Peyer's patch (tissue), 4 donors: ENCODE measurements at regions not wholly inside any gene's neighbourhood (a gene's known extent, or its start where the extent isn't known, plus 50 kb on each side); places are given as distances from the start of the nearest gene placed in this dataset.

Source experiments
- DNase-seq, 3 donors: peaks; one replicate each; pipeline ENCODE4 v3.0.0-alpha.2; 2017 to 2019
- H3K27ac ChIP-seq, 4 donors: fragments of 200-600 bp; sonication (generic); one replicate each; pipeline ENCODE4 v1.5.1; 2016 to 2019
- H3K27me3 ChIP-seq, 2 donors: fragments of 200-600 bp; sonication (generic); one replicate each; pipeline ENCODE4 v1.5.1; 2019
- H3K36me3 ChIP-seq, 3 donors: fragments of 200-600 bp; sonication (generic); one replicate each; pipeline ENCODE4 v1.5.1; 2016 to 2019
- H3K4me1 ChIP-seq, 4 donors: fragments of 200-600 bp; sonication (generic); one replicate each; pipeline ENCODE4 v1.5.1; 2016 to 2019
- H3K4me3 ChIP-seq, 4 donors: fragments of 200-600 bp; sonication (generic); 1 replicate in 3 of 4; 2 replicates in 1 of 4; pipeline ENCODE4 v1.5.1; 2016 to 2019; ENCODE audit warnings: mild to moderate bottlenecking in 1 of 4
- H3K9me3 ChIP-seq, 4 donors: fragments of 200-600 bp; sonication (generic); one replicate each; pipeline ENCODE4 v1.5.1; 2016 to 2019; ENCODE audit warnings: mild to moderate bottlenecking in 1 of 4
- POLR2A ChIP-seq, 2 donors: fragments of 450-650 bp; IDR thresholded peaks; one replicate each; pipeline ENCODE4 v1.5.1; 2017; ENCODE audit warnings: antibody characterized with exemption in 2 of 2, mild to moderate bottlenecking in 2 of 2, moderate library complexity in 2 of 2
- TF ChIP-seq, protein P1 (sequence below), 6 experiments: fragments of 450-650 bp in 4 of 6; fragments of 200-600 bp in 2 of 6; sonication (generic) in 1 of 6; IDR thresholded peaks; one replicate each; pipeline ENCODE4 v1.5.1; 2017 to 2019; ENCODE audit warnings: antibody characterized with exemption in 6 of 6, mild to moderate bottlenecking in 3 of 6, moderate library complexity in 1 of 6

DNA sequence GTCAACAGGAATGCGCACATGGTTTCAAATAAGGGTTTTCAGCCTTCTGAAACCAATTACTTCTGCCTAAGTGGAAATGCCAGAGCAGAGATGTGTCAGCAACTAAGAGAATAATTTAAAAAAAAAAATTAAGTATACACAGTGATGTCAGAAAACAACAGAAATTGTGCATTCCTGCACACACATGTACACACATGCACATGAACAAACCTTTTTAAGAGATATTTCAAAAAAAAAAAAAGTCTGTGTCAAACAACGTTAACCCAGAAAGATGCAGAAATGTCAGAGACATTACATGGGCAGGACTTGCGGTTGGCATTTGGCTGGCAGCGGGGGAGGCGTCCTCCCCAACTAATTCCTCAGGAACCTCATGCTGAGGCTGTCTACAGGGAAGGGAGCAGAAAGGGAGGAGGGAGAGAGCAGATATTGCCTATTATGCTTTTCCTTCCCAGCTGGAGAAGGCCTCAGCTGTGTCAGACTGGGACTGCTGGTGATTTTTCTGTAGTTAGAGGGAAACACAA, 536.9 kb upstream of the WWC1 start:
- Histone ChIP-seq H3K36me3 (no peaks in the 10 kb centered on the region), H3K4me3 (no peak overlapping the region), H3K9me3 (no peaks in the 10 kb centered on the region), H3K27ac (no peak overlapping the region), H3K27me3 (no peaks in the 10 kb centered on the region), H3K4me1 (no peaks in the 10 kb centered on the region)
- no peak for TF ChIP-seq POLR2A (IDR thresholded peaks at IDR 0.05)
- TF ChIP-seq, protein P1, sequence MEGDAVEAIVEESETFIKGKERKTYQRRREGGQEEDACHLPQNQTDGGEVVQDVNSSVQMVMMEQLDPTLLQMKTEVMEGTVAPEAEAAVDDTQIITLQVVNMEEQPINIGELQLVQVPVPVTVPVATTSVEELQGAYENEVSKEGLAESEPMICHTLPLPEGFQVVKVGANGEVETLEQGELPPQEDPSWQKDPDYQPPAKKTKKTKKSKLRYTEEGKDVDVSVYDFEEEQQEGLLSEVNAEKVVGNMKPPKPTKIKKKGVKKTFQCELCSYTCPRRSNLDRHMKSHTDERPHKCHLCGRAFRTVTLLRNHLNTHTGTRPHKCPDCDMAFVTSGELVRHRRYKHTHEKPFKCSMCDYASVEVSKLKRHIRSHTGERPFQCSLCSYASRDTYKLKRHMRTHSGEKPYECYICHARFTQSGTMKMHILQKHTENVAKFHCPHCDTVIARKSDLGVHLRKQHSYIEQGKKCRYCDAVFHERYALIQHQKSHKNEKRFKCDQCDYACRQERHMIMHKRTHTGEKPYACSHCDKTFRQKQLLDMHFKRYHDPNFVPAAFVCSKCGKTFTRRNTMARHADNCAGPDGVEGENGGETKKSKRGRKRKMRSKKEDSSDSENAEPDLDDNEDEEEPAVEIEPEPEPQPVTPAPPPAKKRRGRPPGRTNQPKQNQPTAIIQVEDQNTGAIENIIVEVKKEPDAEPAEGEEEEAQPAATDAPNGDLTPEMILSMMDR (IDR thresholded peaks at IDR 0.05), result no peak
- no peak for DNase-seq

DNA sequence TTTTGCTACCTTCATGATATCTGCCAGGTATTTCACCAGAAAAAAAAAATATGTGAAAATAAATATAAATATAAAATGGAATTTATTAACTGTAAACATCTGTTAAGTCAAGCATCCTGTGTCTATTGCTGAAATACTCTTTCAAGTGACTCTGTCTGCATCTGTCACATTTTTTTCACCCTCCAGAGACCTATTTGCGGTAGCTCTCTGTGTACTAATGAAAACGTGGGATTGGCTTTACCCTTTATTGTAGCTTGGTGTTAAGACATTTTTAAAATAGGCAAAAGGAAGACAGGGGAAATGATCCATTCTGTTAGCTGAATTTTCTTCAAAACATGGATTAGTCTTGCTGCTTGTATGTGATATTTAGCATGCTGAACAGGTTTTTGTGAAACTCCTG, 536.0 kb upstream of the WWC1 start:
- Histone ChIP-seq H3K9me3 (no peaks in the 10 kb centered on the region), H3K27ac (no peak overlapping the region), H3K4me1 (no peaks in the 10 kb centered on the region), H3K27me3 (no peaks in the 10 kb centered on the region), H3K36me3 (no peaks in the 10 kb centered on the region), H3K4me3 (no peak overlapping the region)
- no peak for DNase-seq
- TF ChIP-seq, protein P1 (IDR thresholded peaks at IDR 0.05), result no peak
- TF ChIP-seq POLR2A (IDR thresholded peaks at IDR 0.05), result no peak

DNA sequence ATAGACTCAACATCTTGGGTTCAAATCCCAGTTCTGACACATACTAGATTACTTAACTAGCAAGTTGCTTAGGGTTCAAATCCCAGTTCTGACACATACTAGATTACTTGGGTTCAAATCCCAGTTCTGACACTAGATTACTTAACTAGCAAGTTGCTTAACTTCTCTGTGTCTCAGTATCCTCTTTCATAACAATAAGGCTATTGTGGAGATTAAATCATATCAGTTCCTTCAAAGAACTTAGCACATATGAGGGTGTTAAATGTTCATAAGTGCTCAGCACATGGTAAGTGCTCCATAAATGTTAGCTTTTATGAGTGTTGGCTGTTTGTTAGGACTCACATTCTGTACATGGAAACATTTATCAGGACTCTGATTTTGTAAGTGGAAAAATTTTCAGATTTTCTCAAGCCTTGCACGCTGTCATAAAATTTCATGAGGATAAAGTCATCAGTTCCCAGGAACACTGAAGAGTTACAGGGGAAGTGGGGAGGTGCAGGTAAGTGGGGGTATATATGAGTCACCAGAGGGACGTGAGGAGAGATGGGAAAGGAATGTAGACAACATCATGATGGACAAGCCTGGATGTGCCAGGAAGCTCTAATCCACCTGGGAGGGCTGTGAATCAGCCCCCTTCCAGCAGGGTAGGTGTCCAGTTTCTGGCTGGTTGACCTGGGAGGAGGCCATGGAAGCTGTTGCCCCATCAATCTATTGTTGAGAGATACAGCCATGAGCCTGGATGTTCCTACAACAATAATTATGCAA, 532.2 kb upstream of the WWC1 start:
- no peaks in the 10 kb centered on the region for H3K36me3 ChIP-seq
- H3K4me1 ChIP-seq, result no peaks in the 10 kb centered on the region
- H3K4me3 ChIP-seq, result no peak overlapping the region
- H3K9me3 ChIP-seq, result no peaks in the 10 kb centered on the region
- no peak for DNase-seq
- no peak overlapping the region for H3K27ac ChIP-seq
- H3K27me3 ChIP-seq, result no peaks in the 10 kb centered on the region
- TF ChIP-seq POLR2A (IDR thresholded peaks at IDR 0.05), result no peak
- TF ChIP-seq, protein P1 (IDR thresholded peaks at IDR 0.05), result no peak

DNA sequence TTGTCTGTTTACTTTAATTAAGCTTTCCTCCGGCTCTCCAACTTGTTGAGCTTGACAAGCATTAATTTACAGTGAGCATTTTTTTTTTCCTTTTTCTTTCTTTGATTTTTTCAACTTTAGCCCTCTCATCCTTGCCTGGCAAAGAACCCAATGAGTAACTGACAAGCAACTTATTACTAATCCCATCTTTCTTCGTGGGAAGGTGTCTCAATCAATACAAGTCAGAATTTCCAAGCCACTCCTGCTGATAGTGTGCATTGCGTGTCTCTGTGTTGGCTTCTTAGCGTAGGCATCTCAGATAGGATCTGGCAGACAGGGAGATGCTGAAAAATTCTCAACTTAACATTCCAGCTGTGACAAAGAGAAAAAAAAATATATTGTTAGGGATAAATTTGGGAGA, 527.7 kb upstream of the WWC1 start:
- no peak for DNase-seq
- H3K27ac ChIP-seq, result no peak overlapping the region
- TF ChIP-seq POLR2A (IDR thresholded peaks at IDR 0.05), result no peak
- TF ChIP-seq, protein P1 (IDR thresholded peaks at IDR 0.05), result no peak
- H3K4me3 ChIP-seq, result no peak overlapping the region
- no peaks in the 10 kb centered on the region for H3K4me1 ChIP-seq
- H3K36me3 ChIP-seq, result no peaks in the 10 kb centered on the region
- no peaks in the 10 kb centered on the region for H3K27me3 ChIP-seq
- no peaks in the 10 kb centered on the region for H3K9me3 ChIP-seq

DNA sequence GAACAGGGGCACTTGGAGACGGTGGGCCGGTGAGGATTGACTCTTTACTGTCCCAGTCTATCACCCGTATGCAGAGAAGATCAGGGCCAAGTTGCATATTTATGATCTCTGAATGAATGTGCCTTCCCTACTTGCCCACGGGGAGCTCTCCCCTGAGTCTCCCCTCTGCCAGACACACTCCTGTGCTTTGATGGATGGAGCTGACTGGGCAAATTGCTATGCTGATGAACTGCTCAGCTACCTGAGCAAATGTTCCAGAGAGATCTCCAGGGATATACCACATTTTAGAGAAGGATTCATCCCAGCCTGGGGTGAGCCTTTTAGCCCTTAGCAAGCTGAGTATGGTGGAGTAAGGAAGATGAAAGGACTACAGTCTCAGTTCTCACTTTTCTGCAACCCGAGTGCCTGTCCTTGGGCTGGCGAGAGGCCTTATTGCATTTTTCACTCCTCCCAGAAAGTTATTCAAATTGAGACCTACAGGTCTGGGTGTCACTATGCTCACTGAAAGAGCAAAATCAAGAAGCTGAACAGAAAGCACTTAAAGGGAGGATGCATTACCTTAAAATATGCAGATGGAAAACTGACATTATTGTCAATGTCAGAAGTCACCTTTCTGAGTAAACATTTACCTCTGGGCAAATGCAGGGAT, 526.7 kb upstream of the WWC1 start:
- H3K36me3 ChIP-seq, result no peaks in the 10 kb centered on the region
- H3K4me1 ChIP-seq, result no peaks in the 10 kb centered on the region
- TF ChIP-seq POLR2A (IDR thresholded peaks at IDR 0.05), result no peak
- TF ChIP-seq, protein P1 (IDR thresholded peaks at IDR 0.05), result no peak
- no peak for DNase-seq
- no peak overlapping the region for H3K27ac ChIP-seq
- H3K27me3 ChIP-seq, result no peaks in the 10 kb centered on the region
- no peaks in the 10 kb centered on the region for H3K9me3 ChIP-seq
- H3K4me3 ChIP-seq, result no peak overlapping the region
